ENCODE measurements at regions not wholly inside any gene's neighbourhood (a gene's known extent, or its start where the extent isn't known, plus 50 kb on each side); places are given as distances from the start of the nearest gene placed in this dataset.

GRCh38 chr6:157751547-157752200, 71.4 kb upstream of the SNX9 start:
- TF ChIP-seq, protein P1, sequence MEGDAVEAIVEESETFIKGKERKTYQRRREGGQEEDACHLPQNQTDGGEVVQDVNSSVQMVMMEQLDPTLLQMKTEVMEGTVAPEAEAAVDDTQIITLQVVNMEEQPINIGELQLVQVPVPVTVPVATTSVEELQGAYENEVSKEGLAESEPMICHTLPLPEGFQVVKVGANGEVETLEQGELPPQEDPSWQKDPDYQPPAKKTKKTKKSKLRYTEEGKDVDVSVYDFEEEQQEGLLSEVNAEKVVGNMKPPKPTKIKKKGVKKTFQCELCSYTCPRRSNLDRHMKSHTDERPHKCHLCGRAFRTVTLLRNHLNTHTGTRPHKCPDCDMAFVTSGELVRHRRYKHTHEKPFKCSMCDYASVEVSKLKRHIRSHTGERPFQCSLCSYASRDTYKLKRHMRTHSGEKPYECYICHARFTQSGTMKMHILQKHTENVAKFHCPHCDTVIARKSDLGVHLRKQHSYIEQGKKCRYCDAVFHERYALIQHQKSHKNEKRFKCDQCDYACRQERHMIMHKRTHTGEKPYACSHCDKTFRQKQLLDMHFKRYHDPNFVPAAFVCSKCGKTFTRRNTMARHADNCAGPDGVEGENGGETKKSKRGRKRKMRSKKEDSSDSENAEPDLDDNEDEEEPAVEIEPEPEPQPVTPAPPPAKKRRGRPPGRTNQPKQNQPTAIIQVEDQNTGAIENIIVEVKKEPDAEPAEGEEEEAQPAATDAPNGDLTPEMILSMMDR (IDR thresholded peaks at IDR 0.05) = no peak
- TF ChIP-seq POLR2A (IDR thresholded peaks at IDR 0.05) (no peak), EP300 (IDR thresholded peaks at IDR 0.05) (no peak)

Data from upper lobe of left lung (tissue), 4 donors.